Neural progenitor cell (in vitro differentiated cells): ENCODE measurements at regions not wholly inside any gene's neighbourhood (a gene's known extent, or its start where the extent isn't known, plus 50 kb on each side); places are given as distances from the start of the nearest gene placed in this dataset.
"Not testable (repeated sequence)": the region's sequence is repeated elsewhere in the genome, so short reads cannot be mapped to it uniquely, and the experiment has no call there.

Experiments
- DNase-seq: peaks from one replicate; pipeline ENCODE4 v3.0.0-alpha.2; 2016; ENCODE audit warnings: low spot score
- H2AFZ ChIP-seq: fragments of 200-600 bp; sonication (generic); replicated peaks from 2 replicates; pipeline ENCODE4 v1.6.1; 2016; ENCODE audit warnings: antibody characterized with exemption
- H3F3A ChIP-seq: fragments of 200-600 bp; sonication (generic); 2 replicates; pipeline ENCODE4 v1.6.1; 2016; ENCODE audit warnings: antibody characterized with exemption, low read depth
- H3K27ac ChIP-seq: fragments of 200-600 bp; sonication (generic); 2 replicates; pipeline ENCODE4 v1.5.1; 2016; ENCODE audit warnings: mild to moderate bottlenecking
- H3K27me3 ChIP-seq: fragments of 200-600 bp; sonication (generic); 2 replicates; pipeline ENCODE4 v1.6.1; 2016; ENCODE audit warnings: mild to moderate bottlenecking, moderate library complexity
- H3K36me3 ChIP-seq: fragments of 200-600 bp; sonication (generic); 2 replicates; pipeline ENCODE4 v1.5.1; 2016
- H3K4me1 ChIP-seq: fragments of 200-600 bp; sonication (generic); 2 replicates; pipeline ENCODE4 v1.6.1; 2016; ENCODE audit warnings: mixed run types
- H3K4me2 ChIP-seq: fragments of 200-600 bp; sonication (generic); 2 replicates; pipeline ENCODE4 v1.6.1; 2016
- H3K4me3 ChIP-seq: fragments of 200-600 bp; sonication (generic); 2 replicates; pipeline ENCODE4 v1.5.1; 2016
- H3K79me2 ChIP-seq: fragments of 200-600 bp; sonication (generic); 2 replicates; pipeline ENCODE4 v1.6.1; 2016; ENCODE audit warnings: low read depth
- H3K9ac ChIP-seq: fragments of 200-600 bp; sonication (generic); 2 replicates; pipeline ENCODE4 v1.6.1; 2016
- H3K9me3 ChIP-seq: fragments of 200-600 bp; sonication (generic); 2 replicates; pipeline ENCODE4 v1.5.1; 2016; ENCODE audit warnings: low read depth
- H4K20me1 ChIP-seq: fragments of 200-600 bp; sonication (generic); 2 replicates; pipeline ENCODE4 v1.6.1; 2016; ENCODE audit warnings: low read depth
- H3K27ac Mint-ChIP-seq: 3 replicates; pipeline ENCODE4 v1.8.0; 2021; ENCODE audit warnings: mixed read lengths
- H3K27me3 Mint-ChIP-seq: 2 replicates; pipeline ENCODE4 v1.8.0; 2022; ENCODE audit warnings: low read depth, mild to moderate bottlenecking, inconsistent platforms, moderate library complexity, mixed read lengths; ENCODE audit not compliant: insufficient read depth
- H3K36me3 Mint-ChIP-seq: 3 replicates; pipeline ENCODE4 v1.8.0; 2021; ENCODE audit warnings: mixed read lengths
- H3K4me1 Mint-ChIP-seq: 3 replicates; pipeline ENCODE4 v1.8.0; 2021; ENCODE audit warnings: mixed read lengths
- H3K4me3 Mint-ChIP-seq: 3 replicates; pipeline ENCODE4 v1.8.0; 2021; ENCODE audit warnings: mild to moderate bottlenecking, moderate library complexity, mixed read lengths
- H3K9me3 Mint-ChIP-seq: 3 replicates; pipeline ENCODE4 v1.8.0; 2020; ENCODE audit warnings: mixed read lengths
- EZH2 ChIP-seq: fragments of 200-600 bp; sonication (generic); IDR thresholded peaks from 2 replicates; pipeline ENCODE4 v1.6.1; 2017; ENCODE audit warnings: antibody characterized with exemption, mild to moderate bottlenecking, moderate library complexity
- EZH2phosphoT487 ChIP-seq: fragments of 200-600 bp; sonication (generic); IDR thresholded peaks from 2 replicates; pipeline ENCODE4 v1.6.1; 2017; ENCODE audit warnings: antibody characterized with exemption
- TF ChIP-seq, protein P1 (sequence below): fragments of 200-600 bp; sonication (generic); IDR thresholded peaks from 2 replicates; pipeline ENCODE4 v1.5.1; 2017; ENCODE audit warnings: antibody characterized with exemption, mild to moderate bottlenecking

DNA sequence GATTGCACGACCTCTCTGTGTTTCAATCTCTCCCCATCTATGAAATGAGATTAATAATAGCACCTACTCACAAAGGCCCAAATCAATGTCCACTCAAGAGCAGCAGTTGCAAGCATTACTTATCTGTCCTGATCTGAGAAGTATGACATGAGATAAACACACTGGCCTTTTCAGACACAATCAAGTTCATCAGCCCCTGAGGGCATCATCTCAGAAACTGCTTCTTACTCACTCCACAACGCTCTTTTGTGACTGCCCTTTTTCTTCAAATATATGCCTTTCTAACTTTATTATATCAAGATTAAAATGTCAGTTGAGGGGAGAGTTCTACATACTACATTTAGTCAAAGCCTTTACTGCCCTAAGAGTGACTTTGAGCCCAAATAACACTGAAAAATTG lies 371.9 kb upstream of the SPAG17 start:
- H3K4me2 ChIP-seq, result no peak overlapping the region
- no peaks in the 10 kb centered on the region for H3K27me3 Mint-ChIP-seq

GRCh38 chr1:118555638-118556037 lies 370.6 kb upstream of the SPAG17 start:
- TF ChIP-seq EZH2phosphoT487 (no peak), EZH2 (no peak)
- TF ChIP-seq, protein P1, sequence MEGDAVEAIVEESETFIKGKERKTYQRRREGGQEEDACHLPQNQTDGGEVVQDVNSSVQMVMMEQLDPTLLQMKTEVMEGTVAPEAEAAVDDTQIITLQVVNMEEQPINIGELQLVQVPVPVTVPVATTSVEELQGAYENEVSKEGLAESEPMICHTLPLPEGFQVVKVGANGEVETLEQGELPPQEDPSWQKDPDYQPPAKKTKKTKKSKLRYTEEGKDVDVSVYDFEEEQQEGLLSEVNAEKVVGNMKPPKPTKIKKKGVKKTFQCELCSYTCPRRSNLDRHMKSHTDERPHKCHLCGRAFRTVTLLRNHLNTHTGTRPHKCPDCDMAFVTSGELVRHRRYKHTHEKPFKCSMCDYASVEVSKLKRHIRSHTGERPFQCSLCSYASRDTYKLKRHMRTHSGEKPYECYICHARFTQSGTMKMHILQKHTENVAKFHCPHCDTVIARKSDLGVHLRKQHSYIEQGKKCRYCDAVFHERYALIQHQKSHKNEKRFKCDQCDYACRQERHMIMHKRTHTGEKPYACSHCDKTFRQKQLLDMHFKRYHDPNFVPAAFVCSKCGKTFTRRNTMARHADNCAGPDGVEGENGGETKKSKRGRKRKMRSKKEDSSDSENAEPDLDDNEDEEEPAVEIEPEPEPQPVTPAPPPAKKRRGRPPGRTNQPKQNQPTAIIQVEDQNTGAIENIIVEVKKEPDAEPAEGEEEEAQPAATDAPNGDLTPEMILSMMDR, result no peak
- H3K36me3 ChIP-seq, result no peaks in the 10 kb centered on the region
- Mint-ChIP-seq H3K27ac (no peak overlapping the region), H3K36me3 (no peaks in the 10 kb centered on the region), H3K27me3 (no peaks in the 10 kb centered on the region), H3K4me1 (no peaks in the 10 kb centered on the region), H3K4me3 (no peak overlapping the region), H3K9me3 (peaks cover 6% of the 10 kb centered on the region)
- no peak overlapping the region for H2AFZ ChIP-seq
- H3K4me3 ChIP-seq, result no peak overlapping the region
- H3K27me3 ChIP-seq, result no peaks in the 10 kb centered on the region
- DNase-seq, result no peak
- no peaks in the 10 kb centered on the region for H4K20me1 ChIP-seq
- H3K9me3 ChIP-seq, result no peaks in the 10 kb centered on the region
- no peaks in the 10 kb centered on the region for H3K79me2 ChIP-seq
- H3K9ac ChIP-seq, result no peak overlapping the region
- H3F3A ChIP-seq, result no peaks in the 10 kb centered on the region
- H3K4me2 ChIP-seq, result no peak overlapping the region
- no peaks in the 10 kb centered on the region for H3K4me1 ChIP-seq
- no peak overlapping the region for H3K27ac ChIP-seq

More for the DNA sequence above, 371.9 kb upstream of the SPAG17 start:
- Histone ChIP-seq H3K36me3 (no peaks in the 10 kb centered on the region), H3K27me3 (no peaks in the 10 kb centered on the region), H3K79me2 (no peaks in the 10 kb centered on the region), H3K9me3 (no peaks in the 10 kb centered on the region), H3K4me3 (no peak overlapping the region), H3K4me1 (no peaks in the 10 kb centered on the region), H3K9ac (no peak overlapping the region), H4K20me1 (no peaks in the 10 kb centered on the region), H3K27ac (no peak overlapping the region), H3F3A (no peaks in the 10 kb centered on the region), H2AFZ (peak overlapping the region; percentile 42)
- H3K27ac Mint-ChIP-seq, result no peak overlapping the region
- no peak for TF ChIP-seq EZH2phosphoT487
- TF ChIP-seq EZH2, result no peak
- TF ChIP-seq, protein P1, result no peak
- no peaks in the 10 kb centered on the region for H3K36me3 Mint-ChIP-seq
- H3K4me3 Mint-ChIP-seq, result no peak overlapping the region
- no peak for DNase-seq
- peaks cover 4% of the 10 kb centered on the region for H3K9me3 Mint-ChIP-seq
- no peaks in the 10 kb centered on the region for H3K4me1 Mint-ChIP-seq

DNA sequence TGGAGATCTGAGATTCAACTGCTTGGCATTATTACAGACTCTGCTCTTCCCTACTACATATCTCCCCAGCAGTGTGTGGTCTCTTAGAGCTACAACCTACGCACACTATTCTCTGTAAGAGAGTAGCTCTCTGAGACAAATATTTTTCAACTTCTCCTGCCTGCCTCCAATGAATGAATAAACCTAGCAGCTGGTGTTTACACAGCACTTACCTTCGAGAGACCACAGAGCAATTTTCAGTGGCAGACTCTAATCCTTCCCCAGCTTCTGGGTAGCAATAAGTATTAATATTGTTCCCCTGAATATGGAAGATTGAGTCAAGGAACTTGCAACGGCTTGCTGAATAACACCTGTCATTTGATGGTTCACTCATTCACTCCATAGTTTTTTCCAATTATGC lies 350.9 kb upstream of the SPAG17 start:
- Histone ChIP-seq H3K27ac (no peak overlapping the region), H3K36me3 (no peaks in the 10 kb centered on the region), H3K9me3 (no peaks in the 10 kb centered on the region), H4K20me1 (no peaks in the 10 kb centered on the region), H3K27me3 (no peaks in the 10 kb centered on the region), H3K79me2 (no peaks in the 10 kb centered on the region), H3K4me2 (no peak overlapping the region), H3K4me1 (no peaks in the 10 kb centered on the region), H3K4me3 (no peak overlapping the region), H3F3A (no peaks in the 10 kb centered on the region), H2AFZ (no peak overlapping the region), H3K9ac (no peak overlapping the region)
- Mint-ChIP-seq H3K9me3 (no peaks in the 10 kb centered on the region), H3K4me1 (no peaks in the 10 kb centered on the region), H3K27ac (no peak overlapping the region), H3K27me3 (no peaks in the 10 kb centered on the region), H3K36me3 (no peaks in the 10 kb centered on the region), H3K4me3 (no peak overlapping the region)
- no peak for DNase-seq
- TF ChIP-seq EZH2, result no peak
- TF ChIP-seq, protein P1, result no peak
- TF ChIP-seq EZH2phosphoT487, result no peak

DNA sequence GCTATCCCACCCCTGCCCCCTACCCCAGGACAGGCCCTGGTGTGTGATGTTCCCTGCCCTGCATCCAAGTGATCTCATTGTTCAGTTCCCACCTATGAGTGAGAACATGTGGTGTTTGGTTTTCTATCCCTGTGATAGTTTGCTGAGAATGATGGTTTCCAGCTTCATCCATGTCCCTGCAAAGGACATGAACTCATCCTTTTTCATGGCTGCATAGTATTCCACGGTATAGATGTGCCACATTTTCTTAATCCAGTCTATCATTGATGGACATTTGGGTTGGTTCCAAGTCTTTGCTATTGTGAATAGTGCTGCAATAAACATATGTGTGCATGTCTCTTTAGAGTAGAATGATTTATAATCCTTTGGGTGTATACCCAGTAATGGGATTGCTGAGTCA lies 326.9 kb upstream of the SPAG17 start:
- H3K27me3 ChIP-seq, H3K27ac ChIP-seq, H4K20me1 ChIP-seq, H3K36me3 Mint-ChIP-seq, H3K36me3 ChIP-seq, H3K4me3 Mint-ChIP-seq, H3K27ac Mint-ChIP-seq, H3K4me1 ChIP-seq, H3K27me3 Mint-ChIP-seq, H3K9me3 Mint-ChIP-seq, H3K4me1 Mint-ChIP-seq, H3K79me2 ChIP-seq, H2AFZ ChIP-seq, H3K9me3 ChIP-seq, H3F3A ChIP-seq, DNase-seq, H3K4me2 ChIP-seq, H3K4me3 ChIP-seq, H3K9ac ChIP-seq: not testable (repeated sequence)
